HUDEP-2 (cell line): ENCODE measurements at regions not wholly inside any gene's neighbourhood (a gene's known extent, or its start where the extent isn't known, plus 50 kb on each side); places are given as distances from the start of the nearest gene placed in this dataset.

Experiments used
- DNase-seq, 76 experiments: peaks; one replicate each; lab custom pipeline; 2025; ENCODE audit not compliant: unreplicated experiment in 76 of 76; lab: John Stamatoyannopoulos, UW

DNA sequence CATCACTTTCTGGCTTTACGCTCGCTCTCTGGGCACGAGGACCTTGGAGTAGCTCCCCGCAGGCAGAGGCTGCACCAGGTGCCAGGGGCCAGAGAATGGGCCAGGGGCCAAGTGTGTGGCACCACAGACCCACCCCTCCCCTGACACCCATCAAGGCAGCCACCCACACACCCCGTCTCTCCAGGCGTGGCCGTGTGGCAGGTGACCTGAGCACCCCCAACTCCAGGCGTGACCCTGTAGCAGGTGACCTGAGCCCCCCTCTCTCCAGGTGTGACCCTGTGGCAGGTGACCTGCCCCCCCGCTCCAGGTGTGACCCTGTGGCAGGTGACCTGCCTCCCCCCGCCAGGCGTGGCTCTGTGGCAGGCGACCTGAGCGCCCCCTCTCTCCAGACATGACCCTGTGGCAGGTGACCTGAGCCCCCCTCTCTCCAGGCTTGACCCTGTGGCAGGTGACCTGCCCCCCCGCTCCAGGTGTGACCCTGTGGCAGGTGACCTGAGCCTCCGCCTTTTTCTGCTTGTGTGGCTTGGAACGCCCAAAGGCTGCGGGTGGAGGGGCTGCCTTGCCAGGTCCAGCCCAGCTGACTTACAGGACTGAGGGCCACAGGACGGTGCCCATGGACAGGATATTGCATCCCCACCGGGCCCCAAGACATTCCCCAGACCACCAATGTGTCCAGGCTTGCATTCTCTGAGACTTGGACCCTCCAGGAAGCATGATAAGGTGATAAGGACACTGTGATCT, 667.2 kb downstream of the BRD1 start:
- no peak for DNase-seq

DNA sequence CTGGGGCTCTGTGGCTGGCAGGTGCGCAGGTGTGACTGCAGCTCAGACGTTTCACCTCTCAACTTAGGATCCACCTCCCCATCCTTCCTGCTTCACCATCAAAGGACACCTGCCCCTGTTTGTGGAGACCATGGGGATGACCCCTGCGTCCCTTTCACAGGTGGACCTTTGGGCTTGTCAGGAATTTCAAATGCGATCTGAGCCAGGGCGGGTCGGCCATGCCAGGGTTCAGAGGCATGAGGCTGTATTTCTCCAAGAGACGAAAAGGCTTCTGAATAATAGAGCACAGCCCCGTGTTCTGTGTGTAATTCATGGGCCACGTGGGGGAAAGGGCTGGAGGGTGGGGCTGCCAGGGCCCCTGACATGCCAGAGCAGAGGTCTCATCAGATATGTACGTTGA, 668.0 kb downstream of the BRD1 start:
- no peak for DNase-seq

DNA sequence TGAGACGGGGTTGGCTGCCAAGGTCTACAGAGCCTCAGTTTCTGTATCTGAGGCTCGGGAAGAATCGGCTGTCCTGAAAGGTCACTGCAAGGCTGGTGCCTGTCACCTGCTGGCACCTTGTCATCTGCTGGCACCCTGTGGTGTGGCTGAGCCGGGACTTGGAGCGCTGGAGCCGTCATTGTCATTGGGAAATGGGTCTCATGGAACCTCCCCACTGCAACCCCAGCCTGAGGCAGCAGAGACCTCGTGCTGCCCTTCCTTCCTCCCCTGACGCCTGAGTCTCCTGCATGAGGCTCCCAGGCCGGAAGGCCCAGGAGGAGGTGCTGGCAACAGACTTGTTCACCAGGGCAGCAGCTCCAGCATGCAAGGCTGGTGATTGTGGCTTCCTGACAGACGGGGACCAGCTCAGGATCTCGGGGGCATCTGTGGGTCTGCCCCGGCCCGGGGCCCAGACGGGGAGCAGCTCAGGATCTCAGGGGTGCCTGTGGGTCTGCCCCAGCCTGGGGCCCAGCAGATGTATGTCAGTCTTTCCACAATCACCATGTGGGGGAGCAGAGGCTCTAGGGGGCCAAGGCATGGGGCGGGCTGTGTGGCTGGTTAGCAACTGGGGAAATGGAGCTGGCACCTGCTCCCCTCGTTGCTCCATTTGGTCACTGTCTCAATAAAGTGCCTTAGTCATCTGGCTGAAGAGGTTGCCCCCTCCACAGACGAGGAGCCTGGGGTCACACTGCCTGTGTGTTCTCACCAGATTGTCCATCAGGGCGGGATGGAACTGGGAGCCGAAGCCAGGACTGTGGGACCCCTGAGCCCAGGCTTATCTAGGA, 668.7 kb downstream of the BRD1 start:
- no peak for DNase-seq

DNA sequence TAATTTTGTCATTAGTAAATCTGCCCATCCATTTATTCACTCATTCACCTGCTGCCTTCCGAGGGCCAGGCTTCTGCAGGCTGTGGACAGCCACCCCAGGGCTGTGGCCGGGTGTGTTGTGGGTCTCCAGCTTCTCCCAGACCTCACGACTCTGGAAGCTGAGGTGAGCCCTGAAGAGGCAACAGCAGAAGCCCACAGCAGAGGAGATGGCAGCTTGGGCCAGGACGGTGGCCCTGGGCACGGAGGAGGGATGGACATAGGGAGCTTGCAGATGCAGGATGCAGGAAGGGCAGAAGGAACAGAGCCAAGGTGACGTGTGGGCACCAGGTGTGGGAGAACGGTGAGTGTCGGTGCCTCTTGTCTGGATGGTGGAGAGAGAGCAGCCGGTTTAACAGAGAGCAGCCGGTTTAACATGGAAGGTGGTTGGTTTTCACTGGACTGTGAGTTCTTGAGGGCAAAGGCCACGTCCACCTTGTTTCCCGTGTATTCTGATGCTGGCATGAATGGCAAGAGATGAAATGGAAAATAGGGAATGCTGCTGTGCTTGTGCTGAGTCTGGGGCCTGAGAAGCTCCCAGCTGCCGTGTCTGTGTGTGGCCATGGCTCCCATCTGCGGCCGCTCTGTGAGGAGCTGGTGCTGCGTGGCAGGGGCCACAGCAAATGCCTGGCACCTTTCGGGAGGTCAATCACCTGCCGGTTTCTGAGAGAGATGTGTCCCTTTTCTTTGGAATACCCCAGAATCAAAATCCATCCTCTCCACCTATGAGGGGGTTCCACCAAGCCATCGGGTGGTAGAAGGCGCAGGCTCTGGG, 669.9 kb downstream of the BRD1 start:
- no peak for DNase-seq

DNA sequence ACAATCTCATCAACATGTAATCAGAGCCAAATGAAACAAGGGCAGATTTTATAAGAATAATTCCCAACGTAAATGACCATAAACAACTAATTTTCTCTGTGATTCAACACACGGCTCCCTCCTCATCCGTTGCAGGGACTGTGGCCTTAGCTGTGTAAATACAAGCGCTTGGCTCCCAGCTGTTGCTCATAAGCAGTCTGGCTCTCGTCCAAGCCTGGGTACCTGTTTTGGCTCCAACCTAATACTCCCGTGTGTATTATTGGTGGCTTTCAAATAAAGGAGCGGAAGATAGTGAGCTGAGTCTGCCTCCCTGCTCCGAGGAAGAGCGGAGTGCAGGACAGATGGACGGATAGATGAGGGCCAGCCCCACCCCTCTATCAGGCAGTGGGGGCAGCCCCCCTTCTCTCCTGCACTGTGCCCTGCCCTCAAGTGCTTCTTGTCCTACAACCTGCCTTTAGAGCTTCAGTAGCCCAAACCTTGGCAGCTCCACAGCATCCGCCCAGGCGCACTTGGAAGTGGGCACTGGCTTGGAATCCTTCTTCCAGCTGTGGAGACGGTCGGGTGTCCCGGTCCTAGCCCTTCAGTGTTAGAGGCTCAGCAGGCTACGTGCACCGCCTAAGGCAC, 670.9 kb downstream of the BRD1 start:
- DNase-seq = no peak

DNA sequence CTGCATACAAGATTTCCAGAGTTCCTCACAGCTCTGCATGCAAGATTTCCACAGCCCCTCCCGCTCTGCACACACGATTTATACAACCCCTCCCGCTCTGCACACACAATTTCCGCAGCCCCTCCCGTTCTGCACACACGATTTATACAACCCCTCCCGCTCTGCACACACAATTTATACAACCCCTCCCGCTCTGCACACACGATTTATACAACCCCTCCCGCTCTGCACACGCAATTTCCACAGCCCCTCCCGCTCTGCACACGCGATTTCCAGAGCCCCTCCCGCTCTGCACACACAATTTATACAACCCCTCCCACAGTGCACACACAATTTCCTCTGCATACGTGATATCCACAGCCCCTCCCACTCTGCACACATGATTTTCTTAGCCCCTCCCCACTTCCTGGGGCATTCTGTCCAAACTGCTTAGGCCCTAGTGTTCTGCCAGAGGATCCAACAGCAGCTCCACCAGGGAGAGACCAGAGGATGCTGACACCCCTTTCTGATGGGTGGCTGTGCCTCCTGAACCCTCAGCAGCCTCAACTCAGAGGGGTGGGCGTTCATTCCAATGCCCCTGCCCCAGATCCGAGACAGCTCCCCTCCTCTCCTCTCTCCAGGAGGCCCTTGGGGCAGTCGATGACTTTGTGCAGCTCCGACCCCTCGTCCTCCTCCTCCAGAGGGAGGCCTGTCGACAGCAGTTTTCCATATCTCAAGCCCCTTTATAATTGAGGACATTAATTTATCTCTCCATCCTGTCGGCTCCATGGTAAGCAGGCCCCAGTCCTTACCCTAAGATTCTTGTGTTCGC, 671.7 kb downstream of the BRD1 start:
- no peak for DNase-seq

DNA sequence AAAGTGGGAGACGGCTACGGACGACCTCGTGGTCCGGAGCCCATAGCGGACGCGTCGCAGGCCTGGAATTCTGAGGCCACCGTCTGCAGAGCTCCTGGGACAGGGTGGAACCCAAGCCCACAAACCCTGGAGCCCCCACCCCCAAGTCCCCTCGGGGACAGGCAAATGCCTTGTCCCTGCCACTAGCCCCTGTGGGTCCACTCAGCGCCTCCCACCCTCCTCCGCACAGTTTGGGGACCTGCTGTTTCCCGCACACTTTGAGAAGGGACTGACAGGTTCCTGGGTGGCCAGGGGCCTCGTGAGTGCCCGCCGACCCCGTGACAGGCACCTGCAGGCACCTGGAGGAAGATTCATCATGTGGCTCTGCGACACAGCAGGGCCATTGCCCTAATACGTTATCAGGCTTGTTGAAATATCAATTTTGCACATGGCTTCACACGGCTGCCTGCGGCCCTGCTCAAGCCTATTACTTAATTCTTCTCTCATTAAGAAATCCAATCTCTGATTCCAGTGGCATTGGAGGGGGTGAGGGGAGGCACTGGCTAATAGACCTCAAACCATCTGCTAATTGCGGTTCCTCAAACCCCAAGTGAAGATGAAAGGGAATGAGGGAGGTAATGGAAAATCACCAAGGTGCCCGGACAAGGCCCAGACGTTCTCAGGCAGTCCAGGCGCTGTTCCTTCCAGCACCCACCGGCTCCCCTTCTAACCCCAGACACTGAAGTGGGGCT, 672.5 kb downstream of the BRD1 start:
- no peak for DNase-seq

DNA sequence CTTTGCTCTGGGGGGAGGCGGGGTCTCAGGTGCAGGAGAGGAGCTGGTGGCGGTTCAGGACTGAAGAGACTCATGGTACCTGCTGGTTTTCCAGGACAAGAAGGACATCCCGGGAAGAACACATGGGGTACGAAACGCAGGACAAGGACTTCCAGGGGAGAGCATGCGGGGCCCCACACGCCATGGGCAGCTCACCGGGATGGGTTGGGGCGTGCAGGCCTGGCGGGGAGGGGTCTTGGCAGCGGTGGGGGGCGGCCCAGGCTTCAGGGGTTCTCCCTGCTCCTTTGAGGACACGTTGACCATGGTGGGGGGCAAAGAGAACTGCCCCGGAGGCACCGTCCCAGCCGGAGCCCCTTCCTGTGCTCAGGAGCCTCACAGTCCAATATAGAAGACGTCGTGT, 673.2 kb downstream of the BRD1 start:
- DNase-seq = no peak

DNA sequence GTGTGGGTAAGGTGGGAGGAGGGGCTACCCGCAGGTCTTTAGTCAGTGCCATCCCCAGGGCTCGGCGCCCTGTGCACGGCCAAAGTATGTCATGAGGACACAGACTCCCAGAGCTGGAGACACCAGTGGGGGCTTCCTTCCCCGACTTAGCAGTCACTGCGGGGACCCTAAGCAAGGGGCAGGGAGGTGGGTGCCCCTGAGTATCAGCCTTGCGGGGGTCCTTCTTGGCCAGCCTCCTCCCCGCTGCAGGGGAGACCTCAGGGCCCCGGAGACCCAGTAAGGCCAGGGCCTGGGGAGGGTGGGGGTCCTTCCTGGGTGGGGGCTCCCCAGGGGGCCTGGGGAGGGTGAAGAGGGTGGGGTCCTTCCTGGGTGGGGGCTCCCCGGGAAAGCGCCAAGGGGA, 673.8 kb downstream of the BRD1 start:
- no peak for DNase-seq

DNA sequence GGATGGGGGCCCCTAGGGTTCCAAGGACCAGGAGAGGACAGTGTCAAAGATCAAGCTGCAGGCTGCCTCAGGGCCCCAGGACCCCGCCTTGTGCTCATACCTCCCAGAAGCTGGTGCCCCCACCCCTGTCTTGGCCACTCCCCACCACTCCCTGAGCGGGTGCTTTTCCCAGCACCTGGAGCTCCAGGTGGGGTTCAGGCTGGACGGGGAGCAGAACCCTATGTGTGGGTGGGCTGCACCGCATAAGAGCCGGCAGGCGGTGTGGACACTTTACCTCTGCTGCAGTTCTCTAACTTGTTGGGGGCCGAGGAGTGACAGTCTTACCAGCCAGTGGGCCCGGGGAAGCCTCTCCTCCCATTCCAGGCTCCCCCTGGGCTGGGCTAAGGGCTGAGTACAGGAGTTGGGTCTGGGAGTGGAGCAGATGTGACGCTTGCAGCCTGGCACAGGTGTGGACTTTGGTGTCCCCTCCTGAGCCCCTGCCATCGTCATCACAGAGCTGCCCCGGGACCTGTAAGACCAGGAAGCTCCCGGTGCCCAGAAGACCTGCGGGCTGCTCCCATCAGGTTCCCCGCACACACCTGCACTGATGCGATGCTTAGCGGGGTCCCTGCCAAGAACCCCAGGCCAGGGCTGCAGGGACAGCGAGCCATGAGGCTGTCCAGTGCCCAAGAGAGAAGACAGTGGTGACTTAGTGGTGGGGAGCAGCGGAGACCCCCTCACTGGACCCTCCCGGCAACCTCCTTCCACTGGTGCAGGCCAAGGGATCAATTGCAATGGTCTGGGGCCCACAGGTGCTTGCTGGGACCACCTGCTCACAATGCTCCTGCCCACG, 674.5 kb downstream of the BRD1 start:
- no peak for DNase-seq

DNA sequence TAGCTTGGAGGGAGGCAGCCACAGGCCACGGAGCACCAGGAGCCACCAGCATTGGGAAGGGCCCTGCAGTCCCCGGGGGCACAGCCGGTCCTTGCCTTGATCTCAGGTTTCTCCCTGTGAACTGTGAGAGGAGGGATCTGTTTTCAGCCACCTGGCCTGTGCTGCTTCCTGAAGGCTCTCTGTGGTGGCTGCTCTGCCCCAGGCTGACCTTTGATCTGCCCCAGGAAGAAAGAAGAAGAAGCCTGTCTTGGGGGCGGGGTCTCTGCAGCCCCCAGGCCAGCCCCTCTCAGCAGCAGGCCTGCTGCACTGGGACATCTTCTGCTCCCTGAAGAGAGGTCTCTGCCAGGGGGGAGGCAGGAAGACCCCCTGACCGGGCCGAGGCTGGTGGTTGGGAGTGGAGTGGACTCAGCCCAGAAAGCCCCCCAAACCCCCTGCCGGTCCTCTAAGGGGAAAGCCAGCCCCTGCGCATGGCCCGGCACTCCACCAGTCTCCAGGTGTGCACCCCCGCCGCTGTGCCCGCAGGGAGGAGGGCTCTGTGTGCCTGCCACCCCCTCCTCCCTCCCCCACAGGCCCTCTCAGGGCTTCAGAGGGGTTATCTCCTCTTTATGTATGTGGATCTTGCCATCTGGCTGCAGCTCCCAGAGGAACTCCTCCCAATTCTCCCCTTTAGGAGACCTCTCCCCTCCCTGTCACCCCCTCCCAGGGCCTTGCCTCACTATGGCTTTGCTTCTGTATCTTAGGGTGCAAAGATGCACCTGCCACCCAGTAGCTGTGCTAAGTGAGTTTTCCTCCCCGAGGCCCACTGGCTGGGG, 675.3 kb downstream of the BRD1 start:
- no peak for DNase-seq

DNA sequence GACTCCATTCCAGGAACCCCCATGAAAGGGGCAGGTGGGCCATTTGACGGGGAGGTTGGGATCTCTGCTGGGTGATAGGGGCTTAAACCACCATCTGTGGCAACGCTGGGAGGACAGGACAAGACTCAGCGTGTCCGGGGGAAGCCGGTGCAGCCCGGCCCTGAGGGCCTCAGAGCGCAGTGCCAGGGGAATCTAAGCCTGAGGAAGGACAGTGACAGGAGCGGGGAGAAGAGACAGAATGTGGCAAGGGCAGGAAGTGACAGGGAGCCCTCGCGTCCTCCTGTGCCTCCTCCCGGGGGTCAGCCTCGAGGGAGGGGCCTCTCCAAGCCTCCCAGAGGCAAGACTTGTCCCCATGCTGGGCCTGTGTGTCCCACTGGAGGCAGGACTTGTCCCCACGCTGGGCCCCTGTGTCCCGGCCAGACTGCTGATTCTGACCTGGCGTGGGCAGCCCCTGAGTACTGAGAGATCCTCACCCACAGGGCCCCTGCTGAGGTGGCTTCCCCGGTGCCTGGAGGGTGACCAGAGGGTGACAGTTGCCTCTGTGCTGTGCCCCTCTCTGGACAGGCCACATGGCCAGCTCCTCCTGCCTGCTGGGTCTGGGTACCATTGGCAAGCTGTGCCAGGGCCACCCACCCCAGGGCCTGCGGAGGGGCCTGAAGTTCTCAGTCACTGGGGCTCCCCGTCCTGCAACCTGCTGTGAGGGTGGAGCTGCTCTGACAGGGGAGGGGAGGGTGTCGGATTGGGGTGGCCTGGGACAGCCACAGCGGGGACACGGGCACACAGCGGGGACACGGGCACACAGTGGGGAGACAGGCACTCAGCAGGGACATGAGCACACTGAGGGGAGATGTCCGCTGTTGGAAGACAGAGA, 676.2 kb downstream of the BRD1 start:
- DNase-seq = no peak

DNA sequence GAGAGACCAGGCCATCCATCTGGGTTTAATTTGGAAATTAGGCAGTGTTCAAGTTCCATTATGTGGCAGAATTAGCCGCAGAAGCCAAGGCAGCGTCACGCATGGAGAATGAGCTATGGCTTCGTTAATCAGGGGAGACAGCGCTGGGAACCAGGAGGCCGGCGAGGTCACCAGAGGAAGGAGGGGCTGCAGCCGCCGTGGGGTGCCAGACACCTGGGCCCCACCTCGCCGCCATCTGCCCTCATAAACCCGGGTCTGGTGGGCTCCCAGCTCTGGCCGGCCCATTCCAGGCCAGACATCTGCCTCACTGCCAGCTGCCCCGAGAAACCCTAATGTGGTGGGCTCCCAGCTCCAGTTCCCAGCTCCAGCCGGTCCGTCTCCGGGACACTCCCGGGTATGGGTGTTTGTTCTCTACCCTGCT, 676.9 kb downstream of the BRD1 start:
- DNase-seq = no peak

DNA sequence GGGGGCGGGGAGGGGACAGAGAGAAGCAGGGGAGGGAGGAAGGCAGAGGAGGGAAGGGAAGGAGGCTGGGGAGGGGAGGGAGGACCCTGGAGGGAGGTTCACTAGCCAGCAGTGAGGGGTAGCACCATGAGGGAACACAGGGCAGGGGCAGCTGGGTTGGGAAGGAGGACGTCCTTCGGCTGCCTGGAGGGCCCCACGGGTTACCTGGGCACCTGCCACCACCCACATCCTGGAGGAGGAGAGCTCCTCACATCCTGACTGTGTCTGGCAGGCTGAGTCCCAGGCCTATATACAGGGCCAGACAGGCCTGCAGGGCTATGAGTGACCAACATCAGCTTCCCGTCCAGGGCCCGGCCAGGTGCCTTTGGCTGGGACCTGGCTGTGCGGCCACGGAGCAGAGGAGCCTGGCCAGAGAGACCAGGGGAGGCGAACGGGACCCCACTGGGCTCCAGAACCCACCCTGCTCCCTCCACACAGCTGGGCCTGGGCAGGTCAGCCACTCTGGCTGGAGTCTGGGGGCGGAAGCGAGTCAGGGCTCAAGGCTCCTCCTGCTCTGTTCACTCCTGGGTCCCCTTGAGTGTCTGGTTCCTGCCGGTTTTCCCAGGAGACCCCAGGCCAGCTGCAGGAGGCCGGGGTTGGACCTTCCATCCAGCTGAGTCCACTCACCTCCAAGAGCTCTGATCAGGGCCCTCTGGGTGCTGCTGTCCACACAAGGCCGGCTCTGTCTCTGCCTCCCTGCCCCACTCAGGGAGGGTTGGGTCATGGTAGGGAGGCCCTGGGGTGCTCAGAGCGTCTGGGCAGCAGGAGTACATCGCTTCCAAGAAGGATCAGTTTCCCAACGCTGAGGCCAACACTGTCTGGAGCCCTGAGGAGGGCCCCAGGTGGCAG, 677.7 kb downstream of the BRD1 start:
- no peak for DNase-seq

DNA sequence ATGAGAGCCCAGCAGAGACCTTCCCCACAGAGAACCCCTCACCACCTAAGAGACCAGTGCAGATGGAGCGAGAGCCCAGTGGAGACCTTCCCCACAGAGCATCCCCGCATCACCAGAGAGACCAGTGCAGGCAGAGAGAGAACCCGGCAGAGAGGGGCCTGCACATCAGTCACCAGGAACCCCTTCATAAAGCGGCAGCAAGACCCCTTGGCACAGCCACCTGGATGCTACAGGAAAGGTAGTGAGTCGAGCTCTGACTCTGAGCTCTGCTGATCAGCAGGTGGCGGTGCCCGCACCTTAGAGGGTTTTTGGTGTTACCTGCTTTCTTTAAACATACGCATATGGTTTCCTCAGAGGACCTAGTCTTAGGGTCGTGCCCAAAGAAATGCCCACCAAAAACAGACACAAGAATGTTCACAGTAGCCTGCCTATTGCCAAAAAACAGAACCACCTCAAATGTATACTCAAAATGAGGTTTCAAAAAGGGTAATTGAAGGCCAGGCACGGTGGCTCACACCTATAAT, 678.7 kb downstream of the BRD1 start:
- no peak for DNase-seq
